ENCODE measurements at regions not wholly inside any gene's neighbourhood (a gene's known extent, or its start where the extent isn't known, plus 50 kb on each side); places are given as distances from the start of the nearest gene placed in this dataset.

- TF ChIP-seq, protein P1, sequence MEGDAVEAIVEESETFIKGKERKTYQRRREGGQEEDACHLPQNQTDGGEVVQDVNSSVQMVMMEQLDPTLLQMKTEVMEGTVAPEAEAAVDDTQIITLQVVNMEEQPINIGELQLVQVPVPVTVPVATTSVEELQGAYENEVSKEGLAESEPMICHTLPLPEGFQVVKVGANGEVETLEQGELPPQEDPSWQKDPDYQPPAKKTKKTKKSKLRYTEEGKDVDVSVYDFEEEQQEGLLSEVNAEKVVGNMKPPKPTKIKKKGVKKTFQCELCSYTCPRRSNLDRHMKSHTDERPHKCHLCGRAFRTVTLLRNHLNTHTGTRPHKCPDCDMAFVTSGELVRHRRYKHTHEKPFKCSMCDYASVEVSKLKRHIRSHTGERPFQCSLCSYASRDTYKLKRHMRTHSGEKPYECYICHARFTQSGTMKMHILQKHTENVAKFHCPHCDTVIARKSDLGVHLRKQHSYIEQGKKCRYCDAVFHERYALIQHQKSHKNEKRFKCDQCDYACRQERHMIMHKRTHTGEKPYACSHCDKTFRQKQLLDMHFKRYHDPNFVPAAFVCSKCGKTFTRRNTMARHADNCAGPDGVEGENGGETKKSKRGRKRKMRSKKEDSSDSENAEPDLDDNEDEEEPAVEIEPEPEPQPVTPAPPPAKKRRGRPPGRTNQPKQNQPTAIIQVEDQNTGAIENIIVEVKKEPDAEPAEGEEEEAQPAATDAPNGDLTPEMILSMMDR (IDR thresholded peaks at IDR 0.05 in 8 of 11, conservative IDR thresholded peaks at IDR 0.05 in 3 of 11): no peak
- TF ChIP-seq POLR2AphosphoS5 (IDR thresholded peaks at IDR 0.05) (no peak), POLR2A (IDR thresholded peaks at IDR 0.05) (no peak)
Measured at GRCh38 chr12:118575730-118576129, 199.4 kb downstream of the SUDS3 start.

All from spleen (tissue), 7 donors.